GM23248 (cell line): ENCODE measurements at regions not wholly inside any gene's neighbourhood (a gene's known extent, or its start where the extent isn't known, plus 50 kb on each side); places are given as distances from the start of the nearest gene placed in this dataset.
A peak's percentile ranks its signal among the peaks of the same experiment; 100 is the strongest.

Source experiments
- DNase-seq: peaks from one replicate; pipeline ENCODE4 v3.0.0-alpha.2; 2015
- H2AFZ ChIP-seq: fragments of 200-600 bp; sonication (generic); 2 replicates; pipeline ENCODE4 v1.6.1; 2016; ENCODE audit warnings: antibody characterized with exemption
- H3F3A ChIP-seq: fragments of 200-600 bp; sonication (generic); 2 replicates; pipeline ENCODE4 v1.6.1; 2016; ENCODE audit warnings: mild to moderate bottlenecking, antibody characterized with exemption, mixed run types; ENCODE audit not compliant: insufficient read depth
- H3K27ac ChIP-seq: fragments of 200-600 bp; sonication (generic); 2 replicates; pipeline ENCODE4 v1.5.1; 2016; ENCODE audit warnings: mild to moderate bottlenecking
- H3K27me3 ChIP-seq: fragments of 200-600 bp; sonication (generic); replicated peaks from 2 replicates; pipeline ENCODE4 v1.6.1; 2016; ENCODE audit warnings: mild to moderate bottlenecking; ENCODE audit not compliant: insufficient read depth
- H3K36me3 ChIP-seq: fragments of 200-600 bp; sonication (generic); 2 replicates; pipeline ENCODE4 v1.6.1; 2016; ENCODE audit warnings: low read depth, mild to moderate bottlenecking
- H3K4me1 ChIP-seq: fragments of 200-600 bp; sonication (generic); 2 replicates; pipeline ENCODE4 v1.6.1; 2016; ENCODE audit warnings: mild to moderate bottlenecking; ENCODE audit not compliant: insufficient read depth
- H3K4me2 ChIP-seq: fragments of 200-600 bp; sonication (generic); one replicate; pipeline ENCODE4 v1.6.1; 2016; ENCODE audit warnings: mild to moderate bottlenecking; ENCODE audit not compliant: unreplicated experiment
- H3K4me3 ChIP-seq: fragments of 200-600 bp; sonication (generic); 2 replicates; pipeline ENCODE4 v1.5.1; 2016; ENCODE audit warnings: mild to moderate bottlenecking
- H3K79me2 ChIP-seq: fragments of 200-600 bp; sonication (generic); 2 replicates; pipeline ENCODE4 v1.6.1; 2016; ENCODE audit warnings: mild to moderate bottlenecking; ENCODE audit not compliant: insufficient read depth
- H3K9ac ChIP-seq: fragments of 200-600 bp; sonication (generic); 2 replicates; pipeline ENCODE4 v1.6.1; 2016; ENCODE audit warnings: mild to moderate bottlenecking
- H3K9me2 ChIP-seq: fragments of 200-600 bp; sonication (generic); 2 replicates; pipeline ENCODE4 v1.6.1; 2016; ENCODE audit warnings: mixed run types, mild to moderate bottlenecking, moderate library complexity; ENCODE audit not compliant: insufficient read depth
- H3K9me3 ChIP-seq: fragments of 200-600 bp; sonication (generic); one replicate; pipeline ENCODE4 v1.6.1; 2017; ENCODE audit warnings: low read depth
- H4K20me1 ChIP-seq: fragments of 200-600 bp; sonication (generic); 2 replicates; pipeline ENCODE4 v1.6.0; 2016; ENCODE audit not compliant: insufficient read depth
- EZH2 ChIP-seq: fragments of 200-600 bp; sonication (generic); IDR thresholded peaks from 2 replicates; pipeline ENCODE4 v1.6.1; 2018; ENCODE audit warnings: antibody characterized with exemption, mild to moderate bottlenecking; ENCODE audit not compliant: insufficient read depth, poor library complexity, severe bottlenecking
- EZH2phosphoT487 ChIP-seq: fragments of 200-600 bp; sonication (generic); IDR thresholded peaks from 2 replicates; pipeline ENCODE4 v1.6.1; 2018; ENCODE audit warnings: antibody characterized with exemption, moderate library complexity, mild to moderate bottlenecking, low read depth; ENCODE audit not compliant: insufficient read depth
- WGBS, 2 experiments: methylation state at CpG; one replicate each; pipeline ENCODE4 v1.1.6; 2015 to 2017; ENCODE audit warnings: low lambda C conversion rate in 2 of 2, low coverage in 1 of 2; ENCODE audit errors: missing lambda C conversion rate in 2 of 2; 5-methylcytosine and 5-hydroxymethylcytosine counted together
- in situ Hi-C: fragments of 300-500 bp; cut with MboI; formaldehyde crosslinking; loops from 2 replicates; pipeline ENCODE4 v1.15.0; 2020

GRCh38 chr20:48288930-48289507 is 503.7 kb upstream of the SULF2 start:
- H4K20me1 ChIP-seq: no peaks in the 10 kb centered on the region
- H3K36me3 ChIP-seq: no peaks in the 10 kb centered on the region
- peaks cover 18% of the 10 kb centered on the region for H3K4me1 ChIP-seq
- in situ Hi-C loops: loop anchor here (10.0 kb wide), 1 partner anchor 64 kb away; no protein-coding TSS in a partner anchor
- WGBS, 2 experiments: 69 to 77% methylated on average over 2 of the region's 2 CpGs
- no peaks in the 10 kb centered on the region for H3K9me2 ChIP-seq
- no peaks in the 10 kb centered on the region for H3K79me2 ChIP-seq
- H3F3A ChIP-seq: no peaks in the 10 kb centered on the region; the same call in 1 of the 2 replicates
- H3K9me3 ChIP-seq: no peaks in the 10 kb centered on the region
- TF ChIP-seq EZH2: no peak
- TF ChIP-seq EZH2phosphoT487: no peak
- H3K27ac ChIP-seq: no peak overlapping the region
- H3K4me3 ChIP-seq: no peak overlapping the region
- H3K9ac ChIP-seq: no peak overlapping the region
- peaks cover 23% of the 10 kb centered on the region for H3K27me3 ChIP-seq
- H2AFZ ChIP-seq: no peak overlapping the region
- no peak overlapping the region for H3K4me2 ChIP-seq
- no peak for DNase-seq

DNA sequence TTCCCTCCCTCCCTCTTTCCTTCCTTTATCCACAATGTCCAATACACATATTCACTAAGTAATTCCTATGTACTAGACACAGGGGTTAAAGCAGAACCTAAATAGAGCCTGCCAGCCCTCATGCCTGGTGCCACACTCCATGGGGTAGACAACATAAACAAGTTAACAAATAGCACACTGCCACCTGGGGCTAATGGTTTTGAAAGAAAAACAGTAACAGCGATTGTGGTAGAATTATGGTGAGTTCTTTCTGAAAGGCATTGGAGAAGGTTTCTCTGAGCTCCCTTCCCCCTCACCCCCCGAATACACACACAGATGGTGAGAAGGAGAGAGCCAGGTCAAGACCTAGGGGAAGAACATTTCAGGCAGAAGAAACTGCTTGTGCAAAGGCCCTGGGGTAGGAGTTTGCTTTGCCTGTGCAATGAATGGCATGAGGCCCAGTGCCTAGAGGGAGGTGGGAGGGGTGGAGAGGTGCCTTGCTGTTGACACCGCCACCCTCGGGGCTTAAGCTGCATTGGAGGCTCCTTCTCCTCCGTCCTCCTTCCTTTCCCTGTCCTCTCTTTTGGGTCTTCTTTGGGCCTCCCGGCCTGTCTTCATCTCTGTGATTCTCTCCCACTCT is 502.4 kb upstream of the SULF2 start:
- in situ Hi-C loops: loop anchor here (10.0 kb wide), 1 partner anchor 63 kb away; no protein-coding TSS in a partner anchor
- WGBS, 2 experiments: 95 to 96% methylated on average over 5 to 6 of the region's 6 CpGs
- H3F3A ChIP-seq: no peaks in the 10 kb centered on the region

GRCh38 chr20:48287021-48287494 is 501.8 kb upstream of the SULF2 start:
- Histone ChIP-seq H4K20me1 (no peaks in the 10 kb centered on the region), H3K4me2 (no peak overlapping the region), H3K4me3 (no peak overlapping the region), H2AFZ (no peak overlapping the region), H3K9me2 (no peaks in the 10 kb centered on the region), H3K27ac (no peak overlapping the region), H3K79me2 (no peaks in the 10 kb centered on the region), H3K9ac (no peak overlapping the region), H3K36me3 (no peaks in the 10 kb centered on the region), H3K9me3 (no peaks in the 10 kb centered on the region), H3K27me3 (peaks cover 23% of the 10 kb centered on the region), H3K4me1 (peaks cover 23% of the 10 kb centered on the region), H3F3A (no peaks in the 10 kb centered on the region)
- 47 to 60% methylated on average over 7 of the region's 7 CpGs for WGBS, 2 experiments
- DNase-seq: peak; percentile 21
- in situ Hi-C loops: loop anchor here (10.0 kb wide), 1 partner anchor 62 kb away; no protein-coding TSS in a partner anchor
- no peak for TF ChIP-seq EZH2phosphoT487
- no peak for TF ChIP-seq EZH2

More for the DNA sequence above, 502.4 kb upstream of the SULF2 start:
- Histone ChIP-seq H3K36me3 (no peaks in the 10 kb centered on the region), H2AFZ (no peak overlapping the region), H3K79me2 (no peaks in the 10 kb centered on the region), H3K4me2 (no peak overlapping the region), H3K4me1 (peaks cover 23% of the 10 kb centered on the region), H3K9me3 (no peaks in the 10 kb centered on the region), H3K9me2 (no peaks in the 10 kb centered on the region), H4K20me1 (no peaks in the 10 kb centered on the region), H3K4me3 (no peak overlapping the region), H3K27ac (no peak overlapping the region), H3K27me3 (peaks cover 23% of the 10 kb centered on the region), H3K9ac (no peak overlapping the region)
- TF ChIP-seq EZH2 (no peak), EZH2phosphoT487 (no peak)
- DNase-seq: no peak

DNA sequence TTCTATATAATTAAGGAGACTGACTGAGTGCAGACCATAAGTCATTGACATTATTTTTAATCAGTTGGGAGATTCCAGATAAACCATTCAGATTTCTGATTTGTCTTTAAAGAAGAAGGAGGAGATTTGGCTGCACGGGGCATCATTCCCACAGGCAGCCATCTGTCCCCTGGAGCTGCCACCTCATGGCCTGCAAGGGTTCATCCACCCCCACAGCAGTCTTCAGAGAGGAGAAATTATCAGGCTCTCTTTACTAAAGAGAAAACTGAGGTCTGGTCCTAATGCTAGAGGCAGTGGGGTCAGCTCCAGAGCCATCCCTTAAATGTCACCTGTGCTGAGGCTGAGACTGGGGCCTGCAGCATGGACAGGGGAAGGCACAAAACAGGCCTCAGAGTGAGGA is 501.3 kb upstream of the SULF2 start:
- Histone ChIP-seq H3K9ac (no peak overlapping the region), H3K27me3 (peaks cover 20% of the 10 kb centered on the region), H3F3A (no peaks in the 10 kb centered on the region), H3K4me1 (peaks cover 23% of the 10 kb centered on the region), H3K27ac (no peak overlapping the region), H4K20me1 (no peaks in the 10 kb centered on the region), H3K9me3 (no peaks in the 10 kb centered on the region), H3K36me3 (no peaks in the 10 kb centered on the region), H3K4me3 (no peak overlapping the region), H3K9me2 (no peaks in the 10 kb centered on the region), H3K4me2 (no peak overlapping the region), H3K79me2 (no peaks in the 10 kb centered on the region), H2AFZ (no peak overlapping the region)
- DNase-seq: no peak
- WGBS, 2 experiments: 42 to 72% methylated on average over 1 of the region's 1 CpG
- in situ Hi-C loops: loop anchor here (10.0 kb wide), 1 partner anchor 62 kb away; no protein-coding TSS in a partner anchor
- TF ChIP-seq EZH2 (no peak), EZH2phosphoT487 (no peak)
